Peyer's patch (tissue), 4 donors: ENCODE measurements at regions not wholly inside any gene's neighbourhood (a gene's known extent, or its start where the extent isn't known, plus 50 kb on each side); places are given as distances from the start of the nearest gene placed in this dataset.

Source experiments
- DNase-seq, 3 donors: peaks; one replicate each; pipeline ENCODE4 v3.0.0-alpha.2; 2017 to 2019
- H3K27ac ChIP-seq, 4 donors: fragments of 200-600 bp; sonication (generic); one replicate each; pipeline ENCODE4 v1.5.1; 2016 to 2019
- H3K27me3 ChIP-seq, 2 donors: fragments of 200-600 bp; sonication (generic); one replicate each; pipeline ENCODE4 v1.5.1; 2019
- H3K36me3 ChIP-seq, 3 donors: fragments of 200-600 bp; sonication (generic); one replicate each; pipeline ENCODE4 v1.5.1; 2016 to 2019
- H3K4me1 ChIP-seq, 4 donors: fragments of 200-600 bp; sonication (generic); one replicate each; pipeline ENCODE4 v1.5.1; 2016 to 2019
- H3K4me3 ChIP-seq, 4 donors: fragments of 200-600 bp; sonication (generic); 1 replicate in 3 of 4; 2 replicates in 1 of 4; pipeline ENCODE4 v1.5.1; 2016 to 2019; ENCODE audit warnings: mild to moderate bottlenecking in 1 of 4
- H3K9me3 ChIP-seq, 4 donors: fragments of 200-600 bp; sonication (generic); one replicate each; pipeline ENCODE4 v1.5.1; 2016 to 2019; ENCODE audit warnings: mild to moderate bottlenecking in 1 of 4
- CTCF ChIP-seq, 6 experiments: fragments of 450-650 bp in 4 of 6; fragments of 200-600 bp in 2 of 6; sonication (generic) in 1 of 6; IDR thresholded peaks; one replicate each; pipeline ENCODE4 v1.5.1; 2017 to 2019; ENCODE audit warnings: antibody characterized with exemption in 6 of 6, mild to moderate bottlenecking in 3 of 6, moderate library complexity in 1 of 6
- POLR2A ChIP-seq, 2 donors: fragments of 450-650 bp; IDR thresholded peaks; one replicate each; pipeline ENCODE4 v1.5.1; 2017; ENCODE audit warnings: antibody characterized with exemption in 2 of 2, mild to moderate bottlenecking in 2 of 2, moderate library complexity in 2 of 2

- Histone ChIP-seq H3K36me3 (no peaks in the 10 kb centered on the region), H3K27ac (no peak overlapping the region), H3K27me3 (no peaks in the 10 kb centered on the region), H3K9me3 (no peaks in the 10 kb centered on the region), H3K4me3 (no peak overlapping the region), H3K4me1 (no peaks in the 10 kb centered on the region)
- TF ChIP-seq CTCF (IDR thresholded peaks at IDR 0.05) (no peak), POLR2A (IDR thresholded peaks at IDR 0.05) (no peak)
- no peak for DNase-seq
These were observed 92.9 kb upstream of the PRR23E start for GRCh38 chr3:127099982-127100381.

- no peaks in the 10 kb centered on the region for H3K36me3 ChIP-seq
- DNase-seq: peak in 1 of 3 donors; percentile 31
- no peaks in the 10 kb centered on the region for H3K27me3 ChIP-seq
- no peak for TF ChIP-seq CTCF (IDR thresholded peaks at IDR 0.05)
- no peak for TF ChIP-seq POLR2A (IDR thresholded peaks at IDR 0.05)
- no peak overlapping the region for H3K27ac ChIP-seq
- no peak overlapping the region for H3K4me3 ChIP-seq
- H3K9me3 ChIP-seq: no peaks in the 10 kb centered on the region
- no peaks in the 10 kb centered on the region for H3K4me1 ChIP-seq
These were observed 92.2 kb upstream of the PRR23E start for GRCh38 chr3:127100459-127101410.

GRCh38 chr3:127101411-127102187, 91.3 kb upstream of the PRR23E start:
- Histone ChIP-seq H3K4me1 (no peaks in the 10 kb centered on the region), H3K27ac (no peak overlapping the region), H3K27me3 (no peaks in the 10 kb centered on the region), H3K36me3 (no peaks in the 10 kb centered on the region), H3K4me3 (no peak overlapping the region), H3K9me3 (no peaks in the 10 kb centered on the region)
- TF ChIP-seq CTCF (IDR thresholded peaks at IDR 0.05) (no peak), POLR2A (IDR thresholded peaks at IDR 0.05) (no peak)
- DNase-seq: no peak

GRCh38 chr3:127102188-127102520, 90.8 kb upstream of the PRR23E start:
- H3K27me3 ChIP-seq: no peaks in the 10 kb centered on the region
- no peak for DNase-seq
- H3K4me1 ChIP-seq: no peaks in the 10 kb centered on the region
- H3K9me3 ChIP-seq: no peaks in the 10 kb centered on the region
- H3K27ac ChIP-seq: no peak overlapping the region
- H3K4me3 ChIP-seq: no peak overlapping the region
- no peak for TF ChIP-seq CTCF (IDR thresholded peaks at IDR 0.05)
- no peak for TF ChIP-seq POLR2A (IDR thresholded peaks at IDR 0.05)
- no peaks in the 10 kb centered on the region for H3K36me3 ChIP-seq

GRCh38 chr3:127102587-127102986, 90.3 kb upstream of the PRR23E start:
- TF ChIP-seq POLR2A (IDR thresholded peaks at IDR 0.05): no peak
- TF ChIP-seq CTCF (IDR thresholded peaks at IDR 0.05): no peak
- no peaks in the 10 kb centered on the region for H3K27me3 ChIP-seq
- no peak for DNase-seq

More at GRCh38 chr3:127102587-127102986, 90.3 kb upstream of the PRR23E start:
- Histone ChIP-seq H3K36me3 (no peaks in the 10 kb centered on the region), H3K4me3 (no peak overlapping the region), H3K9me3 (no peaks in the 10 kb centered on the region), H3K4me1 (no peaks in the 10 kb centered on the region), H3K27ac (no peak overlapping the region)
